ENCODE measurements at regions not wholly inside any gene's neighbourhood (a gene's known extent, or its start where the extent isn't known, plus 50 kb on each side); places are given as distances from the start of the nearest gene placed in this dataset.
A peak's percentile ranks its signal among the peaks of the same experiment; 100 is the strongest.
"Not testable (repeated sequence)": the region's sequence is repeated elsewhere in the genome, so short reads cannot be mapped to it uniquely, and the experiment has no call there.

- DNase-seq, result no peak
Measured at GRCh38 chr20:25985597-25985996, 288.9 kb upstream of the ZNF337 start.

GRCh38 chr20:25984933-25985332 lies 288.3 kb upstream of the ZNF337 start:
- no peak for DNase-seq

GRCh38 chr20:25982701-25983100 lies 286.0 kb upstream of the ZNF337 start:
- not testable (repeated sequence) for DNase-seq

- not testable (repeated sequence) for DNase-seq
Measured at GRCh38 chr20:25978450-25979190, 282.0 kb upstream of the ZNF337 start.

- DNase-seq, result not testable (repeated sequence)
Measured at GRCh38 chr20:25975816-25976215, 279.2 kb upstream of the ZNF337 start.

GRCh38 chr20:25965203-25965602 lies 268.6 kb upstream of the ZNF337 start:
- not testable (repeated sequence) for DNase-seq

GRCh38 chr20:25953876-25954275 lies 257.2 kb upstream of the ZNF337 start:
- DNase-seq, result not testable (repeated sequence)

GRCh38 chr20:25935230-25935629 lies 238.6 kb upstream of the ZNF337 start:
- not testable (repeated sequence) for DNase-seq

GRCh38 chr20:25932806-25933205 lies 236.2 kb upstream of the ZNF337 start:
- DNase-seq, result not testable (repeated sequence)

- not testable (repeated sequence) for DNase-seq
Measured at GRCh38 chr20:25932170-25932569, 235.5 kb upstream of the ZNF337 start.

- not testable (repeated sequence) for DNase-seq
Measured at GRCh38 chr20:25902321-25902720, 205.7 kb upstream of the ZNF337 start.

GRCh38 chr20:25898663-25899062 lies 202.0 kb upstream of the ZNF337 start:
- not testable (repeated sequence) for DNase-seq

- DNase-seq, result not testable (repeated sequence)
Measured at GRCh38 chr20:25879096-25879495, 182.4 kb upstream of the ZNF337 start.

GRCh38 chr20:25868650-25868979 lies 172.0 kb upstream of the ZNF337 start:
- not testable (repeated sequence) for DNase-seq

- DNase-seq, result peak; percentile 82
Measured at GRCh38 chr20:25867776-25868649, 171.4 kb upstream of the ZNF337 start.

GRCh38 chr20:25867015-25867775 lies 170.5 kb upstream of the ZNF337 start:
- not testable (repeated sequence) for DNase-seq

- peak; percentile 91 for DNase-seq
Measured at GRCh38 chr20:25865715-25866656, 169.3 kb upstream of the ZNF337 start.

GRCh38 chr20:25864963-25865714 lies 168.5 kb upstream of the ZNF337 start:
- DNase-seq, result not testable (repeated sequence)

GRCh38 chr20:25864326-25864962 lies 167.8 kb upstream of the ZNF337 start:
- DNase-seq, result no peak

GRCh38 chr20:25863536-25864325 lies 167.1 kb upstream of the ZNF337 start:
- DNase-seq, result no peak

Measured in NCI-H2227 treated with DMSO at 0.1 percent for 48 hours (cell line).